ENCODE measurements at regions not wholly inside any gene's neighbourhood (a gene's known extent, or its start where the extent isn't known, plus 50 kb on each side); places are given as distances from the start of the nearest gene placed in this dataset.

GRCh38 chr9:7265181-7265580 is 507.4 kb downstream of the KDM4C start:
- TF ChIP-seq POLR2A (IDR thresholded peaks at IDR 0.05; ENCODE audit: low read length) = no peak
- TF ChIP-seq GATA1 (IDR thresholded peaks at IDR 0.05; ENCODE audit: low read depth, low read length) = no peak
